Stomach (tissue), 4 donors: ENCODE measurements at regions not wholly inside any gene's neighbourhood (a gene's known extent, or its start where the extent isn't known, plus 50 kb on each side); places are given as distances from the start of the nearest gene placed in this dataset.

ENCODE experiments used
- EP300 ChIP-seq: sonication (generic); formaldehyde crosslinking; IDR thresholded peaks from one replicate; pipeline ENCODE4 v1.6.1; 2017; ENCODE audit warnings: antibody characterized with exemption
- POLR2A ChIP-seq, 4 donors: fragments of 450-650 bp; IDR thresholded peaks; one replicate each; pipeline ENCODE4 v1.6.1; 2016; ENCODE audit warnings: antibody characterized with exemption in 4 of 4, control low read depth in 2 of 4, mild to moderate bottlenecking in 1 of 4, moderate library complexity in 1 of 4
- TF ChIP-seq, protein P1 (sequence below), 7 experiments: fragments of 450-650 bp in 4 of 7; fragments of 200-600 bp in 3 of 7; sonication (generic) in 3 of 7; IDR thresholded peaks; one replicate each; pipeline ENCODE4 v1.5.1; 2016 to 2019; ENCODE audit warnings: antibody characterized with exemption in 7 of 7, control low read depth in 2 of 7, mild to moderate bottlenecking in 1 of 7

DNA sequence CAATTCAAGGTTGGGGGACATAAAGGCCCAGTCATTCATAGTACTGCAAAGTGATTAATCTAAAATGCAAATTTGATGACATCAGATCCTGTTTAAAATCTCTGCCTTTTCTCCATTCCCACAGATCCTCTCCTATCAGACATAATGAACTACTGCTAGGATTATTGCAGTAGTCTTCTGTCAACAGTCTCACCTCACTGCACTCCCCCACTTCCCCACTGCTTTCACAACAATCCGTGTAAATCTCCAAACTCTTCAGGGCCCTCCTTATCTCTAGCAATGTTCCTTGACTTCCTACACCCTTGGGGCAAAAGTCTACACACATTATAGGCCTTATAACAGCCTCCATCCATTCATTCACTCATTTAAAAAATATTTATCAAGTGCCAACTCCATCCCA, 112.4 kb downstream of the KBTBD2 start:
- TF ChIP-seq, protein P1, sequence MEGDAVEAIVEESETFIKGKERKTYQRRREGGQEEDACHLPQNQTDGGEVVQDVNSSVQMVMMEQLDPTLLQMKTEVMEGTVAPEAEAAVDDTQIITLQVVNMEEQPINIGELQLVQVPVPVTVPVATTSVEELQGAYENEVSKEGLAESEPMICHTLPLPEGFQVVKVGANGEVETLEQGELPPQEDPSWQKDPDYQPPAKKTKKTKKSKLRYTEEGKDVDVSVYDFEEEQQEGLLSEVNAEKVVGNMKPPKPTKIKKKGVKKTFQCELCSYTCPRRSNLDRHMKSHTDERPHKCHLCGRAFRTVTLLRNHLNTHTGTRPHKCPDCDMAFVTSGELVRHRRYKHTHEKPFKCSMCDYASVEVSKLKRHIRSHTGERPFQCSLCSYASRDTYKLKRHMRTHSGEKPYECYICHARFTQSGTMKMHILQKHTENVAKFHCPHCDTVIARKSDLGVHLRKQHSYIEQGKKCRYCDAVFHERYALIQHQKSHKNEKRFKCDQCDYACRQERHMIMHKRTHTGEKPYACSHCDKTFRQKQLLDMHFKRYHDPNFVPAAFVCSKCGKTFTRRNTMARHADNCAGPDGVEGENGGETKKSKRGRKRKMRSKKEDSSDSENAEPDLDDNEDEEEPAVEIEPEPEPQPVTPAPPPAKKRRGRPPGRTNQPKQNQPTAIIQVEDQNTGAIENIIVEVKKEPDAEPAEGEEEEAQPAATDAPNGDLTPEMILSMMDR (IDR thresholded peaks at IDR 0.05), result no peak
- TF ChIP-seq POLR2A (IDR thresholded peaks at IDR 0.05) (no peak), EP300 (no peak)
